Stomach (tissue), 8 donors: ENCODE measurements at regions not wholly inside any gene's neighbourhood (a gene's known extent, or its start where the extent isn't known, plus 50 kb on each side); places are given as distances from the start of the nearest gene placed in this dataset.

Experiments
- DNase-seq, 2 donors: peaks; one replicate each; pipeline versions ENCODE4 v3.0.0 to v3.0.0-alpha.2; 2013 to 2019
- H3K27ac ChIP-seq, 5 donors: fragments of 200-600 bp in 4 of 5; sonication (generic) in 4 of 5; one replicate each; pipeline ENCODE4 v1.5.1; 2013 to 2019; ENCODE audit warnings: mild to moderate bottlenecking in 1 of 5, moderate library complexity in 1 of 5
- H3K27me3 ChIP-seq, 3 donors: fragments of 200-600 bp; sonication (generic); one replicate each; pipeline ENCODE4 v1.5.1; 2017 to 2019; ENCODE audit warnings: mixed run types in 1 of 3
- H3K36me3 ChIP-seq, 4 donors: fragments of 200-600 bp; sonication (generic); 1 replicate in 3 of 4; 2 replicates in 1 of 4; pipeline ENCODE4 v1.5.1; 2016 to 2019
- H3K4me1 ChIP-seq, 4 donors: fragments of 200-600 bp; sonication (generic); one replicate each; pipeline ENCODE4 v1.5.1; 2016 to 2019
- H3K4me3 ChIP-seq, 4 donors: fragments of 200-600 bp; sonication (generic) in 3 of 4; one replicate each; pipeline ENCODE4 v1.5.1; 2016 to 2019; ENCODE audit warnings: mild to moderate bottlenecking in 1 of 4
- H3K9me3 ChIP-seq, 4 donors: fragments of 200-600 bp; sonication (generic); one replicate each; pipeline ENCODE4 v1.5.1; 2016 to 2019
- CTCF ChIP-seq, 7 experiments: fragments of 450-650 bp in 4 of 7; fragments of 200-600 bp in 3 of 7; sonication (generic) in 3 of 7; IDR thresholded peaks; one replicate each; pipeline ENCODE4 v1.5.1; 2016 to 2019; ENCODE audit warnings: antibody characterized with exemption in 7 of 7, control low read depth in 2 of 7, mild to moderate bottlenecking in 1 of 7
- EP300 ChIP-seq: sonication (generic); formaldehyde crosslinking; IDR thresholded peaks from one replicate; pipeline ENCODE4 v1.6.1; 2017; ENCODE audit warnings: antibody characterized with exemption
- POLR2A ChIP-seq, 4 donors: fragments of 450-650 bp; IDR thresholded peaks; one replicate each; pipeline ENCODE4 v1.6.1; 2016; ENCODE audit warnings: antibody characterized with exemption in 4 of 4, control low read depth in 2 of 4, mild to moderate bottlenecking in 1 of 4, moderate library complexity in 1 of 4
- POLR2AphosphoS5 ChIP-seq, 3 donors: sonication (generic); formaldehyde crosslinking; IDR thresholded peaks; one replicate each; pipeline ENCODE4 v1.6.1; 2016; ENCODE audit warnings: antibody characterized with exemption in 3 of 3
- WGBS, 5 donors: extraction: QIAGEN DNeasy Blood & Tissue Kit in 3 of 5; methylation state at CpG; one replicate each; pipeline versions ENCODE4 v1.1.5 to v1.1.7; 2013 to 2018; 5-methylcytosine and 5-hydroxymethylcytosine counted together
- intact Hi-C: fragments of 100-400 bp; cut with DNase I; formaldehyde crosslinking; loops from one replicate; pipeline ENCODE4 v1.15.1; 2023; ENCODE audit warnings: low total_unique reads
- donor health status: healthy with polysubstance abuse.
- donor health status: Bipolar disorder and iron deficiency.
- donor health status: healthy.

GRCh38 chr13:30103161-30103840 is 204.1 kb downstream of the KATNAL1 start:
- intact Hi-C loops = no loop called here
- Histone ChIP-seq H3K27me3 (no peaks in the 10 kb centered on the region), H3K36me3 (no peaks in the 10 kb centered on the region), H3K9me3 (no peaks in the 10 kb centered on the region), H3K4me3 (no peak overlapping the region), H3K27ac (no peak overlapping the region), H3K4me1 (peaks cover 5 to 41% (median 13%) of the 10 kb centered on the region in 4 donors)
- TF ChIP-seq POLR2AphosphoS5 (IDR thresholded peaks at IDR 0.05) = no peak
- no peak for TF ChIP-seq CTCF (IDR thresholded peaks at IDR 0.05)
- no peak for TF ChIP-seq POLR2A (IDR thresholded peaks at IDR 0.05)
- no peak for TF ChIP-seq EP300
- DNase-seq = no peak
- WGBS, 5 donors = 86 to 93% (median 91%) methylated on average over 5 of the region's 5 CpGs

GRCh38 chr13:30100226-30100625 is 207.1 kb downstream of the KATNAL1 start:
- no peak overlapping the region for H3K27ac ChIP-seq
- TF ChIP-seq POLR2AphosphoS5 (IDR thresholded peaks at IDR 0.05) (no peak), POLR2A (IDR thresholded peaks at IDR 0.05) (no peak), CTCF (IDR thresholded peaks at IDR 0.05) (no peak), EP300 (no peak)
- intact Hi-C loops = no loop called here
- DNase-seq = no peak
- peaks cover 5 to 26% (median 7%) of the 10 kb centered on the region in 4 donors for H3K4me1 ChIP-seq
- no peaks in the 10 kb centered on the region for H3K27me3 ChIP-seq
- H3K36me3 ChIP-seq = no peaks in the 10 kb centered on the region
- no peaks in the 10 kb centered on the region for H3K9me3 ChIP-seq
- 86 to 98% (median 90%) methylated on average over 4 of the region's 4 CpGs for WGBS, 5 donors
- no peak overlapping the region for H3K4me3 ChIP-seq

GRCh38 chr13:30097701-30098100 is 209.7 kb downstream of the KATNAL1 start:
- Histone ChIP-seq H3K27me3 (no peaks in the 10 kb centered on the region), H3K9me3 (no peaks in the 10 kb centered on the region), H3K27ac (no peak overlapping the region), H3K36me3 (no peaks in the 10 kb centered on the region), H3K4me1 (peaks cover 0 to 4% (median 2%) of the 10 kb centered on the region in 4 donors), H3K4me3 (no peak overlapping the region)
- intact Hi-C loops = no loop called here
- no peak for TF ChIP-seq POLR2AphosphoS5 (IDR thresholded peaks at IDR 0.05)
- no peak for TF ChIP-seq POLR2A (IDR thresholded peaks at IDR 0.05)
- TF ChIP-seq EP300 = no peak
- TF ChIP-seq CTCF (IDR thresholded peaks at IDR 0.05) = no peak
- DNase-seq = no peak
- WGBS, 5 donors = 76 to 82% (median 80%) methylated on average over 5 of the region's 5 CpGs

GRCh38 chr13:30097089-30097488 is 210.3 kb downstream of the KATNAL1 start:
- intact Hi-C loops = no loop called here
- TF ChIP-seq CTCF (IDR thresholded peaks at IDR 0.05) (no peak), POLR2A (IDR thresholded peaks at IDR 0.05) (no peak), POLR2AphosphoS5 (IDR thresholded peaks at IDR 0.05) (no peak), EP300 (no peak)

More at GRCh38 chr13:30097089-30097488, 210.3 kb downstream of the KATNAL1 start:
- Histone ChIP-seq H3K36me3 (no peaks in the 10 kb centered on the region), H3K4me3 (no peak overlapping the region), H3K9me3 (no peaks in the 10 kb centered on the region), H3K4me1 (no peaks in the 10 kb centered on the region), H3K27ac (no peak overlapping the region), H3K27me3 (no peaks in the 10 kb centered on the region)
- no peak for DNase-seq
- WGBS, 5 donors = 89 to 94% (median 93%) methylated on average over 5 of the region's 5 CpGs
